HepG2 (cell line): ENCODE measurements at regions not wholly inside any gene's neighbourhood (a gene's known extent, or its start where the extent isn't known, plus 50 kb on each side); places are given as distances from the start of the nearest gene placed in this dataset.
A peak's percentile ranks its signal among the peaks of the same experiment; 100 is the strongest.

ENCODE experiments used
- ATAC-seq: fragments of 200-7000 bp; cut with Tn5 transposase; 3 replicates; pipeline ENCODE4 v1.9.1; 2020; ENCODE audit warnings: mild to moderate bottlenecking, moderate library complexity
- BruUV-seq: library from RNA; stranded (reverse); fragments of 400-500 nt; replicated peaks from 2 replicates; lab custom pipeline; 2021; lab: Mats Ljungman, UMichigan
- CTCF ChIA-PET: fragments of 300-600 bp; formaldehyde crosslinking; extraction: SDS; loops from one replicate; lab custom pipeline; 2021; ENCODE audit warnings: low total read pairs, inconsistent platforms, low intra/inter-chr PET ratio; lab: Yijun Ruan, JAX
- POLR2A ChIA-PET: fragments of 350-600 bp; sonication (Branson Sonifier 250); formaldehyde crosslinking; loops from one replicate; lab custom pipeline; 2020; ENCODE audit warnings: antibody characterized with exemption, inconsistent platforms; lab: Yijun Ruan, JAX
- DNase-seq: peaks from one replicate; pipeline ENCODE4 v3.0.0-alpha.2; 2015; ENCODE audit warnings: low spot score
- FAIRE-seq: peaks from 3 replicates; lab custom pipeline; 2011; peaks lifted over from hg19 to GRCh38; lab: Jason Lieb, UNC
- H2AFZ ChIP-seq: one replicate; pipeline ENCODE4 v1.6.1; 2011; ENCODE audit warnings: low read length, inconsistent platforms
- H3K27ac ChIP-seq: fragments of 300-600 bp; 3 replicates; pipeline ENCODE4 v1.8.0; 2011; ENCODE audit warnings: mixed run types, mild to moderate bottlenecking, mixed read lengths, low read length, inconsistent platforms; ENCODE audit not compliant: insufficient read depth; ENCODE audit errors: extremely low read length
- H3K27me3 ChIP-seq, 2 experiments: fragments of 200-600 bp in 1 of 2; 2 replicates in 1 of 2; 3 replicates in 1 of 2; pipeline versions ENCODE4 v1.6.0 to v1.8.0; 2011; ENCODE audit warnings: low read length in 2 of 2, mild to moderate bottlenecking in 2 of 2, moderate library complexity in 2 of 2, inconsistent platforms in 1 of 2; ENCODE audit not compliant: insufficient read depth in 2 of 2, control insufficient read depth in 1 of 2
- H3K36me3 ChIP-seq, 2 experiments: fragments of 200-600 bp in 1 of 2; replicated peaks in 1 of 2; 2 replicates in 1 of 2; 3 replicates in 1 of 2; pipeline versions ENCODE4 v1.5.1 to v1.8.0; 2011; ENCODE audit warnings: low read length in 2 of 2, inconsistent platforms in 1 of 2; ENCODE audit not compliant: insufficient read depth in 2 of 2, control insufficient read depth in 1 of 2
- H3K4me1 ChIP-seq: 2 replicates; pipeline ENCODE4 v1.5.1; 2012; ENCODE audit warnings: low read length, inconsistent platforms; ENCODE audit not compliant: insufficient read depth
- H3K4me2 ChIP-seq: 2 replicates; pipeline ENCODE4 v1.6.0; 2011; ENCODE audit warnings: low read depth, low read length, inconsistent platforms
- H3K4me3 ChIP-seq, 3 experiments: fragments of 200-600 bp in 1 of 3; sonication (generic), shearing (Covaris generic) in 1 of 3; replicated peaks in 1 of 3; 2 replicates each; pipeline ENCODE4 v1.5.1; 2011 to 2016; ENCODE audit warnings: low read length in 3 of 3, inconsistent platforms in 2 of 3, low read depth in 2 of 3, mild to moderate bottlenecking in 2 of 3, control low read depth in 1 of 3, mixed read lengths in 1 of 3; ENCODE audit not compliant: insufficient read depth in 1 of 3
- H3K79me2 ChIP-seq: one replicate; pipeline ENCODE4 v1.6.1; 2011; ENCODE audit warnings: low read length, inconsistent platforms; ENCODE audit not compliant: insufficient read depth
- H3K9ac ChIP-seq: 2 replicates; pipeline ENCODE4 v1.6.0; 2011; ENCODE audit warnings: mild to moderate bottlenecking, low read depth, low read length, inconsistent platforms; ENCODE audit not compliant: insufficient read depth
- H3K9me3 ChIP-seq: 2 replicates; pipeline ENCODE4 v1.5.1; 2012; ENCODE audit warnings: mild to moderate bottlenecking, low read length
- H4K20me1 ChIP-seq: 2 replicates; pipeline ENCODE4 v1.6.0; 2011; ENCODE audit warnings: inconsistent platforms, mild to moderate bottlenecking, low read length, moderate library complexity; ENCODE audit not compliant: insufficient read depth
- EEA1 ChIP-seq: sonication (generic); formaldehyde crosslinking; IDR thresholded peaks from 2 replicates; pipeline ENCODE4 v1.5.1; 2020; ENCODE audit warnings: mild to moderate bottlenecking, missing genetic modification reagents, borderline replicate concordance
- ELF3 ChIP-seq: IDR thresholded peaks from 2 replicates; pipeline ENCODE4 v1.6.1; 2016; ENCODE audit warnings: missing genetic modification reagents, missing compliant biosample characterization
- JUND ChIP-seq: sonication (generic); formaldehyde crosslinking; IDR thresholded peaks from 2 replicates; pipeline ENCODE4 v1.8.0; 2022; ENCODE audit warnings: mild to moderate bottlenecking, missing genetic modification reagents
- MLLT10 ChIP-seq: sonication (generic); formaldehyde crosslinking; IDR thresholded peaks from 2 replicates; pipeline ENCODE4 v1.4.0; 2020; ENCODE audit warnings: missing genetic modification reagents
- NFRKB ChIP-seq: fragments of 450-650 bp; IDR thresholded peaks from 2 replicates; pipeline ENCODE4 v1.6.1; 2017
- SETDB1 ChIP-seq: sonication (generic); formaldehyde crosslinking; IDR thresholded peaks from 2 replicates; pipeline ENCODE4 v1.5.1; 2020; ENCODE audit warnings: missing genetic modification reagents, mild to moderate bottlenecking, borderline replicate concordance
- SMYD3 ChIP-seq: sonication (generic); formaldehyde crosslinking; IDR thresholded peaks from 2 replicates; pipeline ENCODE4 v1.8.1; 2023; ENCODE audit warnings: mild to moderate bottlenecking, missing genetic modification reagents
- SRY ChIP-seq: sonication (generic); formaldehyde crosslinking; IDR thresholded peaks from 2 replicates; pipeline ENCODE4 v1.8.0; 2022; ENCODE audit warnings: mild to moderate bottlenecking, missing genetic modification reagents
- STAT5B ChIP-seq: sonication (generic); formaldehyde crosslinking; IDR thresholded peaks from 2 replicates; pipeline ENCODE4 v1.4.0; 2020; ENCODE audit warnings: missing genetic modification reagents
- SYNCRIP ChIP-seq: fragments of 200-400 bp; formaldehyde crosslinking; IDR thresholded peaks from 2 replicates; pipeline ENCODE4 v1.6.1; 2018; ENCODE audit warnings: mild to moderate bottlenecking, low read depth, low read length; ENCODE audit not compliant: insufficient read depth
- ZNF274 ChIP-seq: sonication (generic); formaldehyde crosslinking; IDR thresholded peaks from 2 replicates; pipeline ENCODE4 v1.5.1; 2020; ENCODE audit warnings: mild to moderate bottlenecking, missing genetic modification reagents
- ZNF331 ChIP-seq: sonication (generic); formaldehyde crosslinking; IDR thresholded peaks from 2 replicates; pipeline ENCODE4 v1.4.0; 2020; ENCODE audit warnings: missing genetic modification reagents
- ZNF563 ChIP-seq: sonication (generic); formaldehyde crosslinking; IDR thresholded peaks from 2 replicates; pipeline ENCODE4 v1.8.0; 2022; ENCODE audit warnings: mild to moderate bottlenecking, moderate library complexity, missing genetic modification reagents
- ZNF567 ChIP-seq: sonication (generic); formaldehyde crosslinking; IDR thresholded peaks from 2 replicates; pipeline ENCODE4 v1.8.1; 2023; ENCODE audit warnings: mild to moderate bottlenecking, missing genetic modification reagents, borderline replicate concordance
- ZNF660 ChIP-seq: sonication (generic); formaldehyde crosslinking; IDR thresholded peaks from 2 replicates; pipeline ENCODE4 v1.5.1; 2020; ENCODE audit warnings: mild to moderate bottlenecking, low read depth, missing genetic modification reagents, borderline replicate concordance
- ZNF790 ChIP-seq: sonication (generic); formaldehyde crosslinking; IDR thresholded peaks from 2 replicates; pipeline ENCODE4 v1.8.0; 2022; ENCODE audit warnings: missing genetic modification reagents, mild to moderate bottlenecking, borderline replicate concordance
- ZSCAN29 ChIP-seq: sonication (generic); formaldehyde crosslinking; conservative IDR thresholded peaks from 2 replicates; pipeline ENCODE4 v1.4.0; 2020; ENCODE audit warnings: mild to moderate bottlenecking, missing genetic modification reagents
- WGBS: methylation state at CpG from one replicate; pipeline ENCODE4 v1.1.6; 2017; ENCODE audit warnings: low lambda C conversion rate; 5-methylcytosine and 5-hydroxymethylcytosine counted together
- in situ Hi-C: cut with HindIII; loops from 2 replicates; pipeline ENCODE4 v1.10.0; 2017; ENCODE audit warnings: low pct_unique_long_range_greater_than_20kb; ENCODE audit not compliant: extremely low pct_ligation_motif_present
- intact Hi-C: fragments of 100-400 bp; cut with micrococcal nuclease; formaldehyde crosslinking; loops from one replicate; pipeline ENCODE4 v1.10.0; 2022; ENCODE audit not compliant: unreplicated experiment
- TF ChIP-seq, protein P1 (sequence below): sonication (generic); formaldehyde crosslinking; IDR thresholded peaks from 2 replicates; pipeline ENCODE4 v1.5.0; 2020; ENCODE audit warnings: mild to moderate bottlenecking, missing genetic modification reagents, borderline replicate concordance

DNA sequence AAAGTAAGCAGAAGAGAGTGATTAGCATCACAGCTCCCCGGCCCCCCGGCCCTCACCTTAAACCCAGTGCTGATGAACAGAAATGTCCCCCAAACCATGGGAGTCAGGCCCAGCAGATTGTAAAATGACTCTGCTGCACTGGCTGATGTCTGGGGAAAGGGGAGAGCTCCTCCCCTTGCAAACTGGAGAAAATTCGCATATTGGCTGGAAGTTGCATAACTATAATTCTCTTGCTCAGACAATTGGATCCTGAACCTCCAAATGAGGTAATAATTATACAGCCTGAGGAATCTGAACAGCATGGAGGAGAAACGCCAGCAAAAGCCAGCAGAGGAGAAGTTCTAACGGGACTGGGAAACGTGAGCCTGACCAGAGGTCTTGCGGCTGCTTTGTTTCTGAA lies 109.7 kb downstream of the C16orf95 start:
- no peak overlapping the region for H2AFZ ChIP-seq
- in situ Hi-C loops (no loop called here), intact Hi-C loops (no loop called here)
- peak; percentile 8 for FAIRE-seq
- H3K4me3 ChIP-seq = no peak overlapping the region
- DNase-seq = no peak
- no peak; the same call in 2 of the 3 replicates for ATAC-seq
- BruUV-seq = no TSS peak
- H3K27me3 ChIP-seq = no peaks in the 10 kb centered on the region
- no peak overlapping the region for H3K9ac ChIP-seq
- H3K27ac ChIP-seq = no peak overlapping the region
- POLR2A ChIA-PET = no interaction called here
- no peaks in the 10 kb centered on the region for H3K79me2 ChIP-seq
- CTCF ChIA-PET = no interaction called here
- H3K4me1 ChIP-seq = 0 out of 2 replicates have a peak, but pooled peaks cover 18% of the 10 kb centered on the region
- 0 out of 2 replicates have a peak, but pooled peaks cover 5% of the 10 kb centered on the region for H3K9me3 ChIP-seq
- no peaks in the 10 kb centered on the region for H4K20me1 ChIP-seq
- TF ChIP-seq SMYD3 (CRISPR knock-in tag) (no peak), SRY (CRISPR knock-in tag) (no peak), ZNF567 (no peak), ZNF660 (CRISPR knock-in tag) (no peak), ZNF274 (CRISPR knock-in tag) (no peak), ZSCAN29 (CRISPR knock-in tag) (no peak), NFRKB (no peak), ELF3 (CRISPR knock-in tag) (no peak), MLLT10 (no peak), ZNF331 (CRISPR knock-in tag) (no peak), SYNCRIP (no peak), JUND (CRISPR knock-in tag) (no peak), ZNF563 (CRISPR knock-in tag) (no peak), STAT5B (CRISPR knock-in tag) (no peak), ZNF790 (CRISPR knock-in tag) (no peak), EEA1 (no peak), SETDB1 (CRISPR knock-in tag) (no peak)
- TF ChIP-seq, protein P1, sequence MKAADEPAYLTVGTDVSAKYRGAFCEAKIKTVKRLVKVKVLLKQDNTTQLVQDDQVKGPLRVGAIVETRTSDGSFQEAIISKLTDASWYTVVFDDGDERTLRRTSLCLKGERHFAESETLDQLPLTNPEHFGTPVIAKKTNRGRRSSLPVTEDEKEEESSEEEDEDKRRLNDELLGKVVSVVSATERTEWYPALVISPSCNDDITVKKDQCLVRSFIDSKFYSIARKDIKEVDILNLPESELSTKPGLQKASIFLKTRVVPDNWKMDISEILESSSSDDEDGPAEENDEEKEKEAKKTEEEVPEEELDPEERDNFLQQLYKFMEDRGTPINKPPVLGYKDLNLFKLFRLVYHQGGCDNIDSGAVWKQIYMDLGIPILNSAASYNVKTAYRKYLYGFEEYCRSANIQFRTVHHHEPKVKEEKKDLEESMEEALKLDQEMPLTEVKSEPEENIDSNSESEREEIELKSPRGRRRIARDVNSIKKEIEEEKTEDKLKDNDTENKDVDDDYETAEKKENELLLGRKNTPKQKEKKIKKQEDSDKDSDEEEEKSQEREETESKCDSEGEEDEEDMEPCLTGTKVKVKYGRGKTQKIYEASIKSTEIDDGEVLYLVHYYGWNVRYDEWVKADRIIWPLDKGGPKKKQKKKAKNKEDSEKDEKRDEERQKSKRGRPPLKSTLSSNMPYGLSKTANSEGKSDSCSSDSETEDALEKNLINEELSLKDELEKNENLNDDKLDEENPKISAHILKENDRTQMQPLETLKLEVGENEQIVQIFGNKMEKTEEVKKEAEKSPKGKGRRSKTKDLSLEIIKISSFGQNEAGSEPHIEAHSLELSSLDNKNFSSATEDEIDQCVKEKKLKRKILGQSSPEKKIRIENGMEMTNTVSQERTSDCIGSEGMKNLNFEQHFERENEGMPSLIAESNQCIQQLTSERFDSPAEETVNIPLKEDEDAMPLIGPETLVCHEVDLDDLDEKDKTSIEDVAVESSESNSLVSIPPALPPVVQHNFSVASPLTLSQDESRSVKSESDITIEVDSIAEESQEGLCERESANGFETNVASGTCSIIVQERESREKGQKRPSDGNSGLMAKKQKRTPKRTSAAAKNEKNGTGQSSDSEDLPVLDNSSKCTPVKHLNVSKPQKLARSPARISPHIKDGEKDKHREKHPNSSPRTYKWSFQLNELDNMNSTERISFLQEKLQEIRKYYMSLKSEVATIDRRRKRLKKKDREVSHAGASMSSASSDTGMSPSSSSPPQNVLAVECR (CRISPR knock-in tag) = no peak
- no peaks in the 10 kb centered on the region for H3K36me3 ChIP-seq
- no peak overlapping the region for H3K4me2 ChIP-seq
- 34% methylated on average over 7 of the region's 7 CpGs for WGBS
